ENCODE measurements at regions not wholly inside any gene's neighbourhood (a gene's known extent, or its start where the extent isn't known, plus 50 kb on each side); places are given as distances from the start of the nearest gene placed in this dataset.

- TF ChIP-seq EZH2phosphoT487 (IDR thresholded peaks at IDR 0.05; ENCODE audit: insufficient read depth, low read depth): no peak
- TF ChIP-seq EZH2 (IDR thresholded peaks at IDR 0.05; ENCODE audit: insufficient read depth, poor library complexity, severe bottlenecking): no peak
Observed at GRCh38 chr4:29277381-29277780, 1442.8 kb upstream of the PCDH7 start.
